A673 (cell line): ENCODE measurements at regions not wholly inside any gene's neighbourhood (a gene's known extent, or its start where the extent isn't known, plus 50 kb on each side); places are given as distances from the start of the nearest gene placed in this dataset.

Experiments
- BruUV-seq: library from RNA; stranded (reverse); fragments of 400-500 nt; replicated peaks from 2 replicates; lab custom pipeline; 2021; lab: Mats Ljungman, UMichigan
- CTCF ChIA-PET: fragments of 300-600 bp; sonication (Branson Sonifier 250); formaldehyde crosslinking; loops from one replicate; lab custom pipeline; 2022; ENCODE audit warnings: antibody characterized with exemption; lab: Charles Lee
- POLR2A ChIA-PET: fragments of 300-600 bp; sonication (Branson Sonifier 250); formaldehyde crosslinking; loops from one replicate; lab custom pipeline; 2022; ENCODE audit warnings: antibody characterized with exemption; ENCODE audit not compliant: low non-redundant PET; lab: Charles Lee
- DNase-seq: peaks from one replicate; pipeline ENCODE4 v3.0.0-alpha.2; 2015; ENCODE audit warnings: low spot score
- H3K27ac ChIP-seq: fragments of 200-600 bp; sonication (generic); 2 replicates; pipeline ENCODE4 v1.5.1; 2016; ENCODE audit warnings: mixed run types, low read depth, mild to moderate bottlenecking, mixed read lengths, antibody characterized with exemption, low read length; ENCODE audit not compliant: poor library complexity, severe bottlenecking
- H3K27me3 ChIP-seq: fragments of 200-600 bp; sonication (generic); replicated peaks from 2 replicates; pipeline ENCODE4 v1.6.1; 2017; ENCODE audit warnings: mixed run types, low read depth, mild to moderate bottlenecking, mixed read lengths, antibody characterized with exemption, low read length; ENCODE audit not compliant: insufficient read depth, poor library complexity
- H3K36me3 ChIP-seq: fragments of 200-600 bp; sonication (generic); 2 replicates; pipeline ENCODE4 v1.6.1; 2016; ENCODE audit warnings: mixed run types, mild to moderate bottlenecking, mixed read lengths, antibody characterized with exemption, low read length; ENCODE audit not compliant: insufficient read depth, poor library complexity, severe bottlenecking
- H3K4me1 ChIP-seq: fragments of 200-600 bp; sonication (generic); 2 replicates; pipeline ENCODE4 v1.6.1; 2017; ENCODE audit warnings: mixed run types, mild to moderate bottlenecking, mixed read lengths, antibody characterized with exemption, low read length; ENCODE audit not compliant: insufficient read depth, poor library complexity, severe bottlenecking
- H3K4me3 ChIP-seq: fragments of 200-600 bp; sonication (generic); 2 replicates; pipeline ENCODE4 v1.5.1; 2016; ENCODE audit warnings: low read depth, mixed run types, mild to moderate bottlenecking, mixed read lengths, low read length; ENCODE audit not compliant: poor library complexity, severe bottlenecking
- H3K9me3 ChIP-seq: fragments of 200-600 bp; sonication (generic); 2 replicates; pipeline ENCODE4 v1.6.1; 2016; ENCODE audit warnings: mixed run types, low read depth, mild to moderate bottlenecking, mixed read lengths, antibody characterized with exemption, low read length; ENCODE audit not compliant: poor library complexity, severe bottlenecking
- EZH2 ChIP-seq: fragments of 200-600 bp; sonication (generic); IDR thresholded peaks from 2 replicates; pipeline ENCODE4 v1.6.1; 2017; ENCODE audit warnings: borderline replicate concordance, low read depth, mild to moderate bottlenecking, mixed read lengths, antibody characterized with exemption, low read length; ENCODE audit not compliant: poor library complexity, severe bottlenecking
- intact Hi-C: fragments of 100-400 bp; cut with micrococcal nuclease; formaldehyde crosslinking; loops from one replicate; pipeline ENCODE4 v1.10.0; 2022; ENCODE audit not compliant: unreplicated experiment
- TF ChIP-seq, protein P1 (sequence below): fragments of 300-800, 200-600 bp; sonication (generic); conservative IDR thresholded peaks from 2 replicates; pipeline ENCODE4 v1.5.1; 2017; ENCODE audit warnings: low read depth, mild to moderate bottlenecking, antibody characterized with exemption, low read length, moderate library complexity, mixed read lengths

DNA sequence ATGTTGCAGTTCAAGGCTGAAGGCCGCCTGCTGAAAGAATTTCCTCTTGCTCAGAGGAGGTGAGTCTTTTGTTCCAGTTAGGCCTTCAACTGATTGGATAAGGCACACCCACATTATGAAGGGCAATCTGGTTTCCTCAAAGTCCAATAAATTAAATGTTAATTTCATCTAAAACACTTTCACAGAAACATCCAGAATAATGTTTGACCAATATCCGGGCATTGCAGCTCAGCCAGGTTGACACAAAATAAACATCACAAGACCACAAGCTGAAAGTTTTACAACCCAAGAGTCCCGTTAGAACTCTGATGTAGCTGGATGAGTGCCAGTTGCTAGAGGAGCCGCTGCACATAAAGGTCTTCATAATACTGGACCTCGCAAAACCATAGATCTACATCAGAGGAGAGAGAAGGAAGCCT, 64.9 kb upstream of the EED start:
- H3K4me1 ChIP-seq, result no peaks in the 10 kb centered on the region
- no peak overlapping the region for H3K4me3 ChIP-seq
- H3K27ac ChIP-seq, result no peak overlapping the region
- no peaks in the 10 kb centered on the region for H3K9me3 ChIP-seq
- CTCF ChIA-PET, result no interaction called here
- no TSS peak for BruUV-seq
- TF ChIP-seq, protein P1, sequence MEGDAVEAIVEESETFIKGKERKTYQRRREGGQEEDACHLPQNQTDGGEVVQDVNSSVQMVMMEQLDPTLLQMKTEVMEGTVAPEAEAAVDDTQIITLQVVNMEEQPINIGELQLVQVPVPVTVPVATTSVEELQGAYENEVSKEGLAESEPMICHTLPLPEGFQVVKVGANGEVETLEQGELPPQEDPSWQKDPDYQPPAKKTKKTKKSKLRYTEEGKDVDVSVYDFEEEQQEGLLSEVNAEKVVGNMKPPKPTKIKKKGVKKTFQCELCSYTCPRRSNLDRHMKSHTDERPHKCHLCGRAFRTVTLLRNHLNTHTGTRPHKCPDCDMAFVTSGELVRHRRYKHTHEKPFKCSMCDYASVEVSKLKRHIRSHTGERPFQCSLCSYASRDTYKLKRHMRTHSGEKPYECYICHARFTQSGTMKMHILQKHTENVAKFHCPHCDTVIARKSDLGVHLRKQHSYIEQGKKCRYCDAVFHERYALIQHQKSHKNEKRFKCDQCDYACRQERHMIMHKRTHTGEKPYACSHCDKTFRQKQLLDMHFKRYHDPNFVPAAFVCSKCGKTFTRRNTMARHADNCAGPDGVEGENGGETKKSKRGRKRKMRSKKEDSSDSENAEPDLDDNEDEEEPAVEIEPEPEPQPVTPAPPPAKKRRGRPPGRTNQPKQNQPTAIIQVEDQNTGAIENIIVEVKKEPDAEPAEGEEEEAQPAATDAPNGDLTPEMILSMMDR, result no peak
- TF ChIP-seq EZH2, result no peak
- H3K27me3 ChIP-seq, result no peaks in the 10 kb centered on the region
- intact Hi-C loops, result no loop called here
- H3K36me3 ChIP-seq, result no peaks in the 10 kb centered on the region
- POLR2A ChIA-PET, result no interaction called here
- no peak for DNase-seq

DNA sequence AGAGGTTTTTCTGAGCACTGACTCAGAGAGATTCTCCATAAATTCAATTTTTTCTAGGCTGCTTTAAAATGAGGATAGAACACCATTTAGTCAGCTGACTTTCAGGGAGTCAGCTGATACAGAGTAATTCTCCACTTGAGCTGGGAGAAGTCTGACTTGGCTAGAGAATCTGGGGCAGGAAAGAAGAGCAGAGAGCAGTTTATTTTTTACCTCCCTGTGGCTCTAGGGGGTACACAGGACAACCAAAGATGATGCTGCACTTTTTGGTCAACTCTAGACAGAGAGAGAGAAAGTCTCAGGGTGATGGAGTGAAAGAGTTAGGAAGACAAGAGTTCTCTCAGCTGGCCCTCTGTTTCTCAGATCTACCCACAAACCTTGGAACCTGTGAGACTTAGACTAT, 67.3 kb upstream of the EED start:
- no peak overlapping the region for H3K4me3 ChIP-seq
- no peaks in the 10 kb centered on the region for H3K36me3 ChIP-seq
- TF ChIP-seq EZH2, result no peak
- no peak overlapping the region for H3K27ac ChIP-seq
- H3K4me1 ChIP-seq, result no peaks in the 10 kb centered on the region
- no peaks in the 10 kb centered on the region for H3K27me3 ChIP-seq
- no peaks in the 10 kb centered on the region for H3K9me3 ChIP-seq
- BruUV-seq, result no TSS peak
- CTCF ChIA-PET, result no interaction called here
- intact Hi-C loops, result no loop called here
- POLR2A ChIA-PET, result no interaction called here
- DNase-seq, result no peak

DNA sequence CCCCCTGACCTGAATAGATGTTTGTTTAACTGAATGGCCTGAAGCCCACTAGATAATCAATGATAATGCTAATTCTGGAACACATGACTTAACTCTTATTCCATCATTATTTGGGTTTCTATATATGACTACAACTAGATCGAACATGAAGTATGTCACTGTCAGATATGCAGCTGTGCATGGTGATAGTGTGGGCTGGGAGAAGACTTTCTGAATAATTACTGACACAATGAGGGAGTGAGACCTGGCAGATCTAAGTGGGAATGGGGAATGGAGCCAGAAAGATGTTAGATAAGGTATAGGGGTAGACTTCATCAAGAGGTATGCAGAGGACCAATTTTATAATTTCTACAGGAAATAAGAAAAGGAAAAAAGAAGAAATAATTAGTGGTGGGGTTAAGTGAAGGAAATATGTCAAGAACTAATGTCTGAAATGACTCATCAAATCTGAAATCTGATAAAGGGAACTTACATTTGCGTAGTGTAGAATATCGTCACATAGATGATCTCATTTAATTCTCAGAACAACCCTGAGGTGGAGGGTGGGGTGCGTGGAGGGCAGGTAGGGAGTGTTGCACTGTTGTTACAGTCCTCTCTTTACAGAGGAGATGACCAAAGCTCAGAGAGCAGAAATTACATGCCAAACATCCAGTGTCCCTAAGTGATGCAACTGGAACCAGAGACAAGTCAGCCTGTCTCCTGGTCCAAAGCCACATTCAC, 68.2 kb upstream of the EED start:
- Histone ChIP-seq H3K27me3 (no peaks in the 10 kb centered on the region), H3K4me3 (no peak overlapping the region), H3K27ac (no peak overlapping the region), H3K9me3 (no peaks in the 10 kb centered on the region), H3K4me1 (no peaks in the 10 kb centered on the region), H3K36me3 (no peaks in the 10 kb centered on the region)
- ChIA-PET POLR2A (no interaction called here), CTCF (no interaction called here)
- no peak for DNase-seq
- intact Hi-C loops, result no loop called here
- BruUV-seq, result no TSS peak
- no peak for TF ChIP-seq EZH2
- TF ChIP-seq, protein P1, result no peak

DNA sequence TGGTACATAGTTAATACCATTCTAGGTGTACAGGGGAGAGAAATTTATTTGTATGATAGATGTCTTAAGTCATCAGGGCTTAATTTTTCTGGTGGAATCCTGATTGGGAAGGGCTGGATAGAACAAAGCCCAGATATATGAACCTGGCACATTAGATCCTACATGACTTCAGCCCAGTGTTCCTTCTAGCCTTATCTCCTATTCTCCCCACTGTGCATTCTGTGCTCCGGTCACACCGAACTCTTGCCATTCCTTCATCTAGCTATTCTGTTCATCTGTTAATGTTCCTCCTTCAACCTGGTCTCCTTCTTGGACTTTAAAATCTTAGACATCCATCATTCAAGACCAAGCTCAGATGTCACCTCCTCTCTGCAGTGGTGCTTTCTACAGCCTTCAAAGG, 68.9 kb upstream of the EED start:
- CTCF ChIA-PET, result no interaction called here
- no peak for DNase-seq

More for the DNA sequence above, 68.9 kb upstream of the EED start:
- Histone ChIP-seq H3K27ac (no peak overlapping the region), H3K27me3 (no peaks in the 10 kb centered on the region), H3K9me3 (no peaks in the 10 kb centered on the region), H3K36me3 (no peaks in the 10 kb centered on the region), H3K4me1 (no peaks in the 10 kb centered on the region), H3K4me3 (no peak overlapping the region)
- intact Hi-C loops, result no loop called here
- no peak for TF ChIP-seq EZH2
- TF ChIP-seq, protein P1, result no peak
- no TSS peak for BruUV-seq
- POLR2A ChIA-PET, result no interaction called here
